NT2/D1 (cell line): ENCODE measurements at regions not wholly inside any gene's neighbourhood (a gene's known extent, or its start where the extent isn't known, plus 50 kb on each side); places are given as distances from the start of the nearest gene placed in this dataset.
"Not testable (repeated sequence)": the region's sequence is repeated elsewhere in the genome, so short reads cannot be mapped to it uniquely, and the experiment has no call there.

Source experiments
- SUZ12 ChIP-seq: IDR thresholded peaks from 2 replicates; pipeline ENCODE4 v1.6.1; 2011; ENCODE audit not compliant: insufficient read length, insufficient read depth; ENCODE audit errors: extremely low read depth
- YY1 ChIP-seq: IDR thresholded peaks from 2 replicates; pipeline ENCODE4 v1.6.1; 2011; ENCODE audit not compliant: insufficient read length, insufficient read depth

DNA sequence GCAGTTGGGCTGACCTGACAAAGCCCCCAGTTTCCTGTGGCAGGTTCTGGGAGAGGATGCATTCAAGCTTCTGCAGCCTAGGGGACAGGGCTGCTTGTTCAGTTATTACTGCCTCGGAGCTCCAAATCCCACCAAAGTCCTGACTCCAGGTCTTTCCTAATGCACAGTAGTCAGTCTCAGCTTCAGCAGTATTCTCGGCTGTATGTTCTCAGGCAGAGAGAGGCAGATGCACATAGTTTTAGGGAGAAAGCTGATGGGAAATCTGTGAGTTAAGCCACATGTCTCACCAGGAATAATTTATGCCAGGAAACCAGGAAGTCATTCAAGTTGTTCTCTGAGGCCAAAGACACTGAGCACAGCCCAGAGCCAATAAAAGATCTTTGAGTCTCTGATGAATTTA, 75.3 kb upstream of the BLTP1 start:
- TF ChIP-seq YY1, SUZ12: not testable (repeated sequence)
